CMK (cell line): ENCODE measurements at regions not wholly inside any gene's neighbourhood (a gene's known extent, or its start where the extent isn't known, plus 50 kb on each side); places are given as distances from the start of the nearest gene placed in this dataset.

Experiments
- DNase-seq: peaks from one replicate; pipeline ENCODE4 v3.0.0-alpha.2; 2010; ENCODE audit warnings: low read depth

- no peak for DNase-seq
Measured at GRCh38 chr10:114771749-114772148, 49.8 kb upstream of the FHIP2A start.
